ENCODE measurements at regions not wholly inside any gene's neighbourhood (a gene's known extent, or its start where the extent isn't known, plus 50 kb on each side); places are given as distances from the start of the nearest gene placed in this dataset.

GRCh38 chr15:93603550-93603949 is 514.5 kb upstream of the RGMA start:
- TF ChIP-seq TCF7 (IDR thresholded peaks at IDR 0.05; ENCODE audit: borderline replicate concordance) (no peak), MXI1 (IDR thresholded peaks at IDR 0.05; ENCODE audit: low read depth, low read length) (no peak), POLR2A (conservative IDR thresholded peaks at IDR 0.05) (no peak), MAFK (IDR thresholded peaks at IDR 0.05; ENCODE audit: low read length) (no peak), BRCA1 (IDR thresholded peaks at IDR 0.05) (no peak), BRCA1 (CRISPR knock-in tag; IDR thresholded peaks at IDR 0.05) (no peak), HDAC2 (IDR thresholded peaks at IDR 0.05) (no peak), PHF20 (IDR thresholded peaks at IDR 0.05; ENCODE audit: partially characterized antibody) (no peak), USF2 (CRISPR knock-in tag; IDR thresholded peaks at IDR 0.05) (no peak), CTCF (IDR thresholded peaks at IDR 0.05 in 2 of 3, conservative IDR thresholded peaks at IDR 0.05 in 1 of 3; ENCODE audit: insufficient read depth in 2 of 3, low read depth in 1 of 3, low read length in 3 of 3) (no peak)

Data from K562 (cell line).